H1 (cell line): ENCODE measurements at regions not wholly inside any gene's neighbourhood (a gene's known extent, or its start where the extent isn't known, plus 50 kb on each side); places are given as distances from the start of the nearest gene placed in this dataset.

Source experiments
- CTCF ChIA-PET: fragments of 300-600 bp; sonication (Branson Sonifier 250); formaldehyde crosslinking; loops from one replicate; lab custom pipeline; 2021; ENCODE audit not compliant: partially characterized antibody; lab: Charles Lee
- POLR2A ChIA-PET: fragments of 300-600 bp; sonication (Branson Sonifier 250); formaldehyde crosslinking; loops from one replicate; lab custom pipeline; 2021; ENCODE audit warnings: inconsistent platforms; ENCODE audit not compliant: partially characterized antibody; lab: Charles Lee
- DNase-seq, 2 experiments: peaks; one replicate each; pipeline versions ENCODE4 v3.0.0 to v3.0.0-alpha.2; 2010 to 2022; ENCODE audit warnings: low spot score in 2 of 2, low read depth in 1 of 2, mixed read lengths in 1 of 2
- FAIRE-seq: peaks from 2 replicates; lab custom pipeline; 2011; peaks lifted over from hg19 to GRCh38; lab: Jason Lieb, UNC
- H2AFZ ChIP-seq: 2 replicates; pipeline ENCODE4 v1.8.1; 2012; ENCODE audit warnings: low read length, inconsistent platforms
- H2AK5ac ChIP-seq: 2 replicates; pipeline ENCODE4 v1.6.1; 2013; ENCODE audit warnings: low read depth, low read length
- H2BK120ac ChIP-seq: replicated peaks from 2 replicates; pipeline ENCODE3; 2013; ENCODE audit warnings: low read depth, low read length, inconsistent platforms
- H2BK12ac ChIP-seq: 2 replicates; pipeline ENCODE4 v1.6.1; 2013; ENCODE audit warnings: low read depth, low read length
- H2BK15ac ChIP-seq: 2 replicates; pipeline ENCODE4 v1.6.1; 2013; ENCODE audit warnings: low read length
- H2BK20ac ChIP-seq: 2 replicates; pipeline ENCODE4 v1.6.1; 2013; ENCODE audit warnings: low read length
- H2BK5ac ChIP-seq: 2 replicates; pipeline ENCODE4 v1.6.1; 2013; ENCODE audit warnings: low read depth, low read length
- H3K14ac ChIP-seq: 2 replicates; pipeline ENCODE4 v1.6.1; 2013; ENCODE audit warnings: inconsistent platforms; ENCODE audit not compliant: insufficient read length
- H3K18ac ChIP-seq: 2 replicates; pipeline ENCODE4 v1.6.1; 2013; ENCODE audit warnings: low read length; ENCODE audit errors: extremely low read depth
- H3K23ac ChIP-seq: 2 replicates; pipeline ENCODE4 v1.6.1; 2013; ENCODE audit warnings: inconsistent platforms; ENCODE audit not compliant: insufficient read length
- H3K23me2 ChIP-seq: 2 replicates; pipeline ENCODE4 v1.6.1; 2013; ENCODE audit warnings: low read depth, low read length
- H3K27ac ChIP-seq: 2 replicates; pipeline ENCODE4 v1.6.1; 2011; ENCODE audit warnings: low read depth, low read length, inconsistent platforms
- H3K27me3 ChIP-seq, 4 experiments: replicated peaks in 1 of 4; 1 replicate in 1 of 4; 2 replicates in 3 of 4; pipeline versions ENCODE4 v1.6.1 to v1.8.1; 2011 to 2013; ENCODE audit warnings: low read length in 3 of 4, mild to moderate bottlenecking in 3 of 4, inconsistent platforms in 2 of 4, mixed read lengths in 2 of 4, moderate library complexity in 1 of 4; ENCODE audit not compliant: control insufficient read depth in 3 of 4, insufficient read depth in 3 of 4; ENCODE audit errors: extremely low read depth in 1 of 4
- H3K36me3 ChIP-seq, 4 experiments: 2 replicates each; pipeline versions ENCODE4 v1.6.1 to v1.8.1; 2011 to 2013; ENCODE audit warnings: mild to moderate bottlenecking in 4 of 4, low read length in 3 of 4, moderate library complexity in 2 of 4, control low read depth in 1 of 4, inconsistent platforms in 1 of 4; ENCODE audit not compliant: insufficient read depth in 4 of 4, control insufficient read depth in 2 of 4
- H3K4ac ChIP-seq: replicated peaks from 2 replicates; pipeline ENCODE3; 2013; ENCODE audit warnings: low read length, low read depth, mixed read lengths, inconsistent platforms; ENCODE audit not compliant: insufficient read length
- H3K4me1 ChIP-seq, 4 experiments: replicated peaks in 1 of 4; 1 replicate in 1 of 4; 2 replicates in 3 of 4; pipeline versions ENCODE4 v1.6.1 to v1.8.1; 2011 to 2013; ENCODE audit warnings: low read length in 3 of 4, inconsistent platforms in 2 of 4, mixed read lengths in 1 of 4; ENCODE audit not compliant: insufficient read depth in 4 of 4, control insufficient read depth in 3 of 4
- H3K4me2 ChIP-seq, 2 experiments: 2 replicates each; pipeline versions ENCODE4 v1.6.1 to v1.8.1; 2011 to 2013; ENCODE audit warnings: low read depth in 2 of 2, low read length in 2 of 2, control low read depth in 1 of 2, inconsistent platforms in 1 of 2, mild to moderate bottlenecking in 1 of 2; ENCODE audit not compliant: insufficient read depth in 1 of 2
- H3K4me3 ChIP-seq, 4 experiments: fragments of 200-600, 300-600 bp in 1 of 4; sonication (generic), shearing (Covaris generic), sonication (Bioruptor Twin) in 1 of 4; 2 replicates each; pipeline versions ENCODE4 v1.5.1 to v1.8.1; 2011 to 2016; ENCODE audit warnings: low read length in 4 of 4, low read depth in 3 of 4, control low read depth in 2 of 4, inconsistent platforms in 2 of 4, mild to moderate bottlenecking in 2 of 4, mixed read lengths in 1 of 4, moderate library complexity in 1 of 4; ENCODE audit not compliant: insufficient read depth in 2 of 4; ENCODE audit errors: extremely low read depth in 1 of 4
- H3K56ac ChIP-seq: replicated peaks from 2 replicates; pipeline ENCODE3; 2013; ENCODE audit warnings: low read depth, mild to moderate bottlenecking, mixed read lengths, low read length, inconsistent platforms; ENCODE audit not compliant: insufficient read length
- H3K79me1 ChIP-seq: 2 replicates; pipeline ENCODE4 v1.6.1; 2013; ENCODE audit warnings: low read depth, low read length, control low read depth
- H3K79me2 ChIP-seq, 2 experiments: 2 replicates each; pipeline versions ENCODE4 v1.6.1 to v1.8.1; 2012 to 2013; ENCODE audit warnings: low read length in 2 of 2, mild to moderate bottlenecking in 2 of 2, inconsistent platforms in 1 of 2; ENCODE audit not compliant: insufficient read depth in 2 of 2, control insufficient read depth in 1 of 2
- H3K9ac ChIP-seq, 4 experiments: replicated peaks in 1 of 4; 1 replicate in 1 of 4; 2 replicates in 3 of 4; pipeline versions ENCODE4 v1.6.1 to v1.8.1; 2011 to 2013; ENCODE audit warnings: low read depth in 3 of 4, low read length in 3 of 4, control low read depth in 2 of 4, mild to moderate bottlenecking in 2 of 4, moderate library complexity in 2 of 4, inconsistent platforms in 1 of 4; ENCODE audit errors: extremely low read depth in 1 of 4
- H3K9me3 ChIP-seq, 2 experiments: 2 replicates each; pipeline versions ENCODE4 v1.6.1 to v1.8.1; 2012 to 2013; ENCODE audit warnings: mild to moderate bottlenecking in 2 of 2, moderate library complexity in 2 of 2, control low read depth in 1 of 2, inconsistent platforms in 1 of 2, low read depth in 1 of 2, low read length in 1 of 2, mixed read lengths in 1 of 2; ENCODE audit not compliant: insufficient read depth in 2 of 2
- H4K20me1 ChIP-seq, 2 experiments: replicated peaks in 1 of 2; 2 replicates each; pipeline versions ENCODE3 to v1.8.1; 2011 to 2013; ENCODE audit warnings: inconsistent platforms in 2 of 2, low read length in 2 of 2, mild to moderate bottlenecking in 1 of 2; ENCODE audit not compliant: insufficient read depth in 2 of 2, control insufficient read depth in 1 of 2
- H4K5ac ChIP-seq: 2 replicates; pipeline ENCODE4 v1.6.1; 2013; ENCODE audit warnings: low read length, low read depth, mixed read lengths, inconsistent platforms; ENCODE audit not compliant: insufficient read length
- H4K8ac ChIP-seq: 2 replicates; pipeline ENCODE4 v1.8.0; 2013; ENCODE audit warnings: mild to moderate bottlenecking, moderate library complexity, low read length, inconsistent platforms; ENCODE audit not compliant: insufficient read depth; ENCODE audit errors: extremely low read depth
- H4K91ac ChIP-seq: replicated peaks from 2 replicates; pipeline ENCODE3; 2013; ENCODE audit warnings: low read length, mixed read lengths, inconsistent platforms; ENCODE audit not compliant: insufficient read length
- CHD7 ChIP-seq: fragments of 300-600 bp; sonication (generic); IDR thresholded peaks from 2 replicates; pipeline ENCODE4 v1.7.1; 2012; ENCODE audit warnings: low read length, moderate library complexity, mild to moderate bottlenecking, inconsistent platforms; ENCODE audit not compliant: insufficient replicate concordance
- WGBS, 2 experiments: shearing (Covaris generic) in 1 of 2; methylation state at CpG; one replicate each; pipeline versions ENCODE4 v1.1.6 to v1.1.7; 2013 to 2015; ENCODE audit warnings: low lambda C conversion rate in 2 of 2, mixed read lengths in 2 of 2, inconsistent platforms in 1 of 2, low coverage in 1 of 2, missing lambda C conversion rate in 1 of 2; ENCODE audit not compliant: insufficient replicate concordance in 2 of 2, insufficient coverage in 1 of 2, insufficient read length in 1 of 2; ENCODE audit errors: extremely low coverage in 1 of 2, missing lambda C conversion rate in 1 of 2; 5-methylcytosine and 5-hydroxymethylcytosine counted together

GRCh38 chr9:73951147-73951546, 546.0 kb upstream of the RORB start:
- Histone ChIP-seq H2BK15ac (no peak overlapping the region), H3K36me3 (no peaks in the 10 kb centered on the region), H2AFZ (no peak overlapping the region), H3K23me2 (no peaks in the 10 kb centered on the region), H2BK12ac (no peak overlapping the region), H3K27ac (no peak overlapping the region), H3K4me1 (no peaks in the 10 kb centered on the region), H3K9me3 (no peaks in the 10 kb centered on the region), H4K91ac (no peak overlapping the region), H4K5ac (no peak overlapping the region), H3K4me2 (no peak overlapping the region), H3K27me3 (no peaks in the 10 kb centered on the region), H3K14ac (no peak overlapping the region), H2BK5ac (no peak overlapping the region), H4K20me1 (no peaks in the 10 kb centered on the region), H4K8ac (no peak overlapping the region), H3K4ac (no peak overlapping the region), H3K79me2 (no peaks in the 10 kb centered on the region), H3K18ac (no peak overlapping the region), H3K56ac (no peak overlapping the region), H3K79me1 (no peaks in the 10 kb centered on the region), H2BK20ac (no peak overlapping the region), H2BK120ac (no peak overlapping the region), H2AK5ac (no peak overlapping the region), H3K23ac (no peak overlapping the region), H3K4me3 (no peak overlapping the region), H3K9ac (no peak overlapping the region)
- CTCF ChIA-PET: no interaction called here
- POLR2A ChIA-PET: no interaction called here
- WGBS, 2 experiments: 87% methylated on average over 4 of the region's 4 CpGs; no CpG with 5 or more reads in 1 of the 2 experiments
- DNase-seq (no peak), FAIRE-seq (no peak)
- no peak for TF ChIP-seq CHD7
